ENCODE measurements at regions not wholly inside any gene's neighbourhood (a gene's known extent, or its start where the extent isn't known, plus 50 kb on each side); places are given as distances from the start of the nearest gene placed in this dataset.

GRCh38 chr9:99724640-99725039, 97.0 kb upstream of the NR4A3 start:
- no peak for TF ChIP-seq GATA3 (IDR thresholded peaks at IDR 0.05; ENCODE audit: low read depth, low read length)
- no peak for TF ChIP-seq GATA2 (IDR thresholded peaks at IDR 0.05; ENCODE audit: low read depth, low read length)

- TF ChIP-seq GATA2 (IDR thresholded peaks at IDR 0.05; ENCODE audit: low read depth, low read length) (no peak), GATA3 (IDR thresholded peaks at IDR 0.05; ENCODE audit: low read depth, low read length) (no peak)
These were observed 95.8 kb upstream of the NR4A3 start for GRCh38 chr9:99725852-99726251.

DNA sequence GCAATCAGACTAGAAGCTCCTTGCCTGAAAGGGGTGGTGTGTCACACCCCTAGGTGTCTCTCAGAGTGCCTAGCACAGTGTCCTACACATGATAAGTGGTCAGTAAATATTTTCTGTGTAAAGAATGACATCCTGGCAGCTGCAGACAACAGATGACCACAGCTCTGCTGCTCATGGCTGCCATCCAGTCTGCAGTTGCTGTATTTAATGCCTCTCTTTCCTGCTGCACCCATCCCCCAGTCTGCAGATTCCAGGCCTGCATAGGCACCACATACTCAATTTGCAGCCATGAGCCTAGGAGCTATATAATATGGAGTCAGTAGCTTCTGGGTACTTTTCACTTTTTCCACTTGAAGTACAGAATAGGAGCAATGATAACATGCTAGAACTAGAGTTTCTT, 94.9 kb upstream of the NR4A3 start:
- no peak for TF ChIP-seq GATA2 (IDR thresholded peaks at IDR 0.05; ENCODE audit: low read depth, low read length)
- no peak for TF ChIP-seq GATA3 (IDR thresholded peaks at IDR 0.05; ENCODE audit: low read depth, low read length)

- TF ChIP-seq GATA3 (IDR thresholded peaks at IDR 0.05; ENCODE audit: low read depth, low read length) (no peak), GATA2 (IDR thresholded peaks at IDR 0.05; ENCODE audit: low read depth, low read length) (no peak)
These were observed 91.6 kb upstream of the NR4A3 start for GRCh38 chr9:99730062-99730461.

DNA sequence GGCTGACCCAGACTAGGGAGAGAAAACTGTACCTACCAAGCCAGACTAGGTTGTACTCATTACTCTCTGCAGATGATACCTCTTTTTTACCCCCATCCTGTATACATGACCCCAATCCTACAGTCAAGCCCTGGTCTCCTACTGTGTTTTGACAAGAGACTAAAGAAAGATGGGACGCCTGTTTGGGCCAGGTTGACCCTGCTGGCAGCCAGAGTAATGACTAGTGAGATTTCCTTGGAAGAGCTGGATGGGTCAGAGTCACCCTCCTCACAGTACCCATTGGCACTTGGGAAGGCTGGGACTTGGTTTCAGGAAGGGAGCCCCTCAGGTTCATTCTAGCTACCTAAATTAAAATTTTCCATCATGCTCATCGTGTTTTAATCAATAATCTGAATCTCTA, 89.7 kb upstream of the NR4A3 start:
- TF ChIP-seq GATA2 (IDR thresholded peaks at IDR 0.05; ENCODE audit: low read depth, low read length) = no peak
- TF ChIP-seq GATA3 (IDR thresholded peaks at IDR 0.05; ENCODE audit: low read depth, low read length) = no peak

- TF ChIP-seq GATA2 (IDR thresholded peaks at IDR 0.05; ENCODE audit: low read depth, low read length) (no peak), GATA3 (IDR thresholded peaks at IDR 0.05; ENCODE audit: low read depth, low read length) (no peak)
These were observed 89.0 kb upstream of the NR4A3 start for GRCh38 chr9:99732715-99733114.

GRCh38 chr9:99735041-99735440, 86.6 kb upstream of the NR4A3 start:
- TF ChIP-seq GATA3 (IDR thresholded peaks at IDR 0.05; ENCODE audit: low read depth, low read length) = no peak

- TF ChIP-seq GATA3 (IDR thresholded peaks at IDR 0.05; ENCODE audit: low read depth, low read length) = no peak
- TF ChIP-seq GATA2 (IDR thresholded peaks at IDR 0.05; ENCODE audit: low read depth, low read length) = no peak
These were observed 85.4 kb upstream of the NR4A3 start for GRCh38 chr9:99736291-99736690.

DNA sequence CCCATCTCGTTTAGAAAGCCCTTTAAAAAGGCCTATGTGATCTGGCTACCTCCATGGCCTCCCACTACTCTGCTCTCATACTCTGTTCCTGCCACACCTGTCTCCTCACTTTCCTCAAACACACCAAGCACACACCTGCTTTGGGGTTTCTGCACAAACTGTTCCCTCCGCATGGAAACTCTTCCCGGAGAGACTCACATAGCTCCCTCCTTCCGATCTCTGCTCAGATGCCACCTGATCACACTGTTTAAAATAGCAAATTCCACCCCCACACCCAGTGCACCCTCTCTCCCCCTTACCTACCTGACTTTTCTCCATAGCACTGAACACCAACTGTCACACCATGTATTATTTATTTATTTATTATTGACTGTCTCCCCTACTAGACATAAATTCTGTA, 84.0 kb upstream of the NR4A3 start:
- TF ChIP-seq GATA2 (IDR thresholded peaks at IDR 0.05; ENCODE audit: low read depth, low read length) (no peak), GATA3 (IDR thresholded peaks at IDR 0.05; ENCODE audit: low read depth, low read length) (no peak)

DNA sequence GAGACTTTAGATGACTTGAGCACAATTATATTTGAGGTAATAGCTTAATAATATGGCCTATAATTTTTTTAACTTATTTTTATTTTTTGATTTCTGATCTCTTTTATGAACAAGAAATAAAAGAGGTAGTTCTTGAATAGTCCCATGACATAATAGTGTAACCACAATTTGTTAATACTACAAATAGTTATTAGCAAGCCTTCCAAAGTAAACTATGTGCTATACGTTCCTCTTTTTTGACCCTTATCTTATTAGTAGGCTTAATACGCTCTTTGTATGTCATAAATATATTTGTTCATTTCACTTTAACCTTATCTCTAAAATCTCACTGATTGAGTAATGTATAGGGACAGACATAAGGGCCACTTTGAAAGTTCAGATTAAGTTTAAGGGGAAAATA, 78.7 kb upstream of the NR4A3 start:
- TF ChIP-seq GATA3 (IDR thresholded peaks at IDR 0.05; ENCODE audit: low read depth, low read length) = no peak
- no peak for TF ChIP-seq GATA2 (IDR thresholded peaks at IDR 0.05; ENCODE audit: low read depth, low read length)

GRCh38 chr9:99743455-99743854, 78.2 kb upstream of the NR4A3 start:
- no peak for TF ChIP-seq GATA3 (IDR thresholded peaks at IDR 0.05; ENCODE audit: low read depth, low read length)

GRCh38 chr9:99744132-99744531, 77.6 kb upstream of the NR4A3 start:
- no peak for TF ChIP-seq GATA2 (IDR thresholded peaks at IDR 0.05; ENCODE audit: low read depth, low read length)
- no peak for TF ChIP-seq GATA3 (IDR thresholded peaks at IDR 0.05; ENCODE audit: low read depth, low read length)

- TF ChIP-seq GATA2 (IDR thresholded peaks at IDR 0.05; ENCODE audit: low read depth, low read length) (no peak), GATA3 (IDR thresholded peaks at IDR 0.05; ENCODE audit: low read depth, low read length) (no peak)
These were observed 76.6 kb upstream of the NR4A3 start for GRCh38 chr9:99745085-99745484.

DNA sequence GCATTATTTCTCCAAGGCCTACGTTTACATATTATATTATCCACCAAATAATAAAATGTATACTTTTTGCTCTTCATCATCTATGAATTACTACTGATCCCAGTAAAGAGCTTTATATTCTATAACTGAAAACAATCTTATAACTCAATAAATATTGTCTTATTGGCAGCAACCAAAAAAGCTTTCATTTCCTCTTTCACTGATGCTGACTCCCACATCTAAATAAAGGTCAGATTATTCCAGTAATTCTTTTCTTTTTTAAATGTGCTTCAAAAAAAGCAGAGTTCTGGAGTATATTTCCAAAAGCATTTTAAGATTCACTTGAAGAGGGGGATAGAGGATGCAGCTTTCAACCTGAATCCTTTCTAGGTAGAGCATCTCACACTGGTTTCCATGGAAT, 75.3 kb upstream of the NR4A3 start:
- no peak for TF ChIP-seq GATA3 (IDR thresholded peaks at IDR 0.05; ENCODE audit: low read depth, low read length)
- TF ChIP-seq GATA2 (IDR thresholded peaks at IDR 0.05; ENCODE audit: low read depth, low read length) = no peak

- no peak for TF ChIP-seq GATA3 (IDR thresholded peaks at IDR 0.05; ENCODE audit: low read depth, low read length)
- TF ChIP-seq GATA2 (IDR thresholded peaks at IDR 0.05; ENCODE audit: low read depth, low read length) = no peak
These were observed 73.4 kb upstream of the NR4A3 start for GRCh38 chr9:99748266-99748665.

DNA sequence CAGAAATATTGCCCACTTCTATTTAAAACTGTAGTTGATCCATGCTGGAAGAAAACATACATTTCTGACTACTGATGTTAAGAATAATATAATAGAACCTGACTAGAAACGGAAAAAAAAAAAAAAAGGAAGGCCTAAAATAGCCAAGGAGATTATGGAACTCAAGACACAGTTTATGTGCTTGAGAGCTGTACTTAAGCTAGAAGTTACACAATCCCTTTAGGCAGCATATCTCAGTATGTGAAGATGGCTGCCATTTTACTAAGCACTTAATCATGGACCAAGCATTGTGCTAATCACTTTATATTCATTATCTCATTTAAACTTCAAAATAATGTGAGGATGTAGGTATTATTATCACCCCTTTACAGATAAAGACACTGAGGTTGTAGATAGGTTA, 73.0 kb upstream of the NR4A3 start:
- TF ChIP-seq GATA2 (IDR thresholded peaks at IDR 0.05; ENCODE audit: low read depth, low read length) (no peak), GATA3 (IDR thresholded peaks at IDR 0.05; ENCODE audit: low read depth, low read length) (no peak)
